A673 (cell line): ENCODE measurements at regions not wholly inside any gene's neighbourhood (a gene's known extent, or its start where the extent isn't known, plus 50 kb on each side); places are given as distances from the start of the nearest gene placed in this dataset.

Experiments used
- BruUV-seq: library from RNA; stranded (reverse); fragments of 400-500 nt; replicated peaks from 2 replicates; lab custom pipeline; 2021; lab: Mats Ljungman, UMichigan
- CTCF ChIA-PET: fragments of 300-600 bp; sonication (Branson Sonifier 250); formaldehyde crosslinking; loops from one replicate; lab custom pipeline; 2022; ENCODE audit warnings: antibody characterized with exemption; lab: Charles Lee
- POLR2A ChIA-PET: fragments of 300-600 bp; sonication (Branson Sonifier 250); formaldehyde crosslinking; loops from one replicate; lab custom pipeline; 2022; ENCODE audit warnings: antibody characterized with exemption; ENCODE audit not compliant: low non-redundant PET; lab: Charles Lee
- DNase-seq: peaks from one replicate; pipeline ENCODE4 v3.0.0-alpha.2; 2015; ENCODE audit warnings: low spot score
- H3K27ac ChIP-seq: fragments of 200-600 bp; sonication (generic); 2 replicates; pipeline ENCODE4 v1.5.1; 2016; ENCODE audit warnings: mixed run types, low read depth, mild to moderate bottlenecking, mixed read lengths, antibody characterized with exemption, low read length; ENCODE audit not compliant: poor library complexity, severe bottlenecking
- H3K27me3 ChIP-seq: fragments of 200-600 bp; sonication (generic); replicated peaks from 2 replicates; pipeline ENCODE4 v1.6.1; 2017; ENCODE audit warnings: mixed run types, low read depth, mild to moderate bottlenecking, mixed read lengths, antibody characterized with exemption, low read length; ENCODE audit not compliant: insufficient read depth, poor library complexity
- H3K36me3 ChIP-seq: fragments of 200-600 bp; sonication (generic); 2 replicates; pipeline ENCODE4 v1.6.1; 2016; ENCODE audit warnings: mixed run types, mild to moderate bottlenecking, mixed read lengths, antibody characterized with exemption, low read length; ENCODE audit not compliant: insufficient read depth, poor library complexity, severe bottlenecking
- H3K4me1 ChIP-seq: fragments of 200-600 bp; sonication (generic); 2 replicates; pipeline ENCODE4 v1.6.1; 2017; ENCODE audit warnings: mixed run types, mild to moderate bottlenecking, mixed read lengths, antibody characterized with exemption, low read length; ENCODE audit not compliant: insufficient read depth, poor library complexity, severe bottlenecking
- H3K4me3 ChIP-seq: fragments of 200-600 bp; sonication (generic); 2 replicates; pipeline ENCODE4 v1.5.1; 2016; ENCODE audit warnings: low read depth, mixed run types, mild to moderate bottlenecking, mixed read lengths, low read length; ENCODE audit not compliant: poor library complexity, severe bottlenecking
- H3K9me3 ChIP-seq: fragments of 200-600 bp; sonication (generic); 2 replicates; pipeline ENCODE4 v1.6.1; 2016; ENCODE audit warnings: mixed run types, low read depth, mild to moderate bottlenecking, mixed read lengths, antibody characterized with exemption, low read length; ENCODE audit not compliant: poor library complexity, severe bottlenecking
- EZH2 ChIP-seq: fragments of 200-600 bp; sonication (generic); IDR thresholded peaks from 2 replicates; pipeline ENCODE4 v1.6.1; 2017; ENCODE audit warnings: borderline replicate concordance, low read depth, mild to moderate bottlenecking, mixed read lengths, antibody characterized with exemption, low read length; ENCODE audit not compliant: poor library complexity, severe bottlenecking
- intact Hi-C: fragments of 100-400 bp; cut with micrococcal nuclease; formaldehyde crosslinking; loops from one replicate; pipeline ENCODE4 v1.10.0; 2022; ENCODE audit not compliant: unreplicated experiment
- TF ChIP-seq, protein P1 (sequence below): fragments of 300-800, 200-600 bp; sonication (generic); conservative IDR thresholded peaks from 2 replicates; pipeline ENCODE4 v1.5.1; 2017; ENCODE audit warnings: low read depth, mild to moderate bottlenecking, antibody characterized with exemption, low read length, moderate library complexity, mixed read lengths

DNA sequence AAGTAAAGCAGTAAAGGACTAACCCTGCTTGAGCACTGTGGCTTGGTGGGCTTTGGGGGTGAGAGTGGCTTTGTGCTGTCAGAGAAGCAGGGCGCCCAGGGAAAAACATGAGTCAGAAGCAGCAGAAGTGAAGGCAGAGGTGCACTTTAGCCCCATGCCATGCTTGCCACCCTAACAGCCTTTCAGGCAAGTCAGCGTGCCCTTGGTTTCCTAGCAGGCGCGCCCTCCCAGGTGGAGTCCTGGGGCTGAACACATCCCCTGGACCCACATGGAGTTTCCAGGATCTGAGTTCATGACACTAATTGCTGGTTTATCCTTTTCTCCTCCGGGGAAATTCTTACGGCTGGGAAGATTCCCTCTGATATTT, 106.6 kb downstream of the TLR5 start:
- BruUV-seq: no TSS peak
- H3K27me3 ChIP-seq: no peaks in the 10 kb centered on the region

DNA sequence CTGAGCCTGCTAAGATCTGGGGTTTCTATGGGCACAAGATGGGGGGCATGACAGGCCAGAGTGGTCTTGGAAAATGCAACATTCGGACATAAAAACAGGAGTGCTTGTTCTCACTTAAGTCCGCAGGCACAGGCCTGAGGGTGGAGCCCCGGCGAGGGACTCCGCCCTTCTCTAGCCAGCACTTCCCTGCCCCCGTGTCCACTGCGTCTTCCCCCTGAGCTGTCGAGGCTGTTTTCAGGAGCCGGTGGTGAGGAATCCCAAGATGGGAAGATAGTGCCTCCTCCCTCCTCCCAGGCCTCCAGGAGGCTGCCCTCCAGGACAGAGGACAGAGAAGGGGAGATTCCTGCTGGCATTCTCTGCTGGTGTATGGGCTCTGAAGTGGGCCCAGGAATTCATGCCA, 105.2 kb downstream of the TLR5 start:
- TF ChIP-seq, protein P1, sequence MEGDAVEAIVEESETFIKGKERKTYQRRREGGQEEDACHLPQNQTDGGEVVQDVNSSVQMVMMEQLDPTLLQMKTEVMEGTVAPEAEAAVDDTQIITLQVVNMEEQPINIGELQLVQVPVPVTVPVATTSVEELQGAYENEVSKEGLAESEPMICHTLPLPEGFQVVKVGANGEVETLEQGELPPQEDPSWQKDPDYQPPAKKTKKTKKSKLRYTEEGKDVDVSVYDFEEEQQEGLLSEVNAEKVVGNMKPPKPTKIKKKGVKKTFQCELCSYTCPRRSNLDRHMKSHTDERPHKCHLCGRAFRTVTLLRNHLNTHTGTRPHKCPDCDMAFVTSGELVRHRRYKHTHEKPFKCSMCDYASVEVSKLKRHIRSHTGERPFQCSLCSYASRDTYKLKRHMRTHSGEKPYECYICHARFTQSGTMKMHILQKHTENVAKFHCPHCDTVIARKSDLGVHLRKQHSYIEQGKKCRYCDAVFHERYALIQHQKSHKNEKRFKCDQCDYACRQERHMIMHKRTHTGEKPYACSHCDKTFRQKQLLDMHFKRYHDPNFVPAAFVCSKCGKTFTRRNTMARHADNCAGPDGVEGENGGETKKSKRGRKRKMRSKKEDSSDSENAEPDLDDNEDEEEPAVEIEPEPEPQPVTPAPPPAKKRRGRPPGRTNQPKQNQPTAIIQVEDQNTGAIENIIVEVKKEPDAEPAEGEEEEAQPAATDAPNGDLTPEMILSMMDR: no peak
- TF ChIP-seq EZH2: no peak
- Histone ChIP-seq H3K27me3 (no peaks in the 10 kb centered on the region), H3K27ac (no peak overlapping the region), H3K9me3 (no peaks in the 10 kb centered on the region), H3K4me3 (no peak overlapping the region), H3K36me3 (no peaks in the 10 kb centered on the region), H3K4me1 (no peaks in the 10 kb centered on the region)
- no TSS peak for BruUV-seq
- POLR2A ChIA-PET: no interaction called here
- intact Hi-C loops: no loop called here
- DNase-seq: no peak
- CTCF ChIA-PET: no interaction called here

More for the DNA sequence above, 106.6 kb downstream of the TLR5 start:
- Histone ChIP-seq H3K27ac (no peak overlapping the region), H3K36me3 (no peaks in the 10 kb centered on the region), H3K4me3 (no peak overlapping the region), H3K9me3 (no peaks in the 10 kb centered on the region), H3K4me1 (no peaks in the 10 kb centered on the region)
- TF ChIP-seq, protein P1: no peak
- no peak for TF ChIP-seq EZH2
- DNase-seq: no peak
- POLR2A ChIA-PET: no interaction called here
- intact Hi-C loops: no loop called here
- CTCF ChIA-PET: no interaction called here

DNA sequence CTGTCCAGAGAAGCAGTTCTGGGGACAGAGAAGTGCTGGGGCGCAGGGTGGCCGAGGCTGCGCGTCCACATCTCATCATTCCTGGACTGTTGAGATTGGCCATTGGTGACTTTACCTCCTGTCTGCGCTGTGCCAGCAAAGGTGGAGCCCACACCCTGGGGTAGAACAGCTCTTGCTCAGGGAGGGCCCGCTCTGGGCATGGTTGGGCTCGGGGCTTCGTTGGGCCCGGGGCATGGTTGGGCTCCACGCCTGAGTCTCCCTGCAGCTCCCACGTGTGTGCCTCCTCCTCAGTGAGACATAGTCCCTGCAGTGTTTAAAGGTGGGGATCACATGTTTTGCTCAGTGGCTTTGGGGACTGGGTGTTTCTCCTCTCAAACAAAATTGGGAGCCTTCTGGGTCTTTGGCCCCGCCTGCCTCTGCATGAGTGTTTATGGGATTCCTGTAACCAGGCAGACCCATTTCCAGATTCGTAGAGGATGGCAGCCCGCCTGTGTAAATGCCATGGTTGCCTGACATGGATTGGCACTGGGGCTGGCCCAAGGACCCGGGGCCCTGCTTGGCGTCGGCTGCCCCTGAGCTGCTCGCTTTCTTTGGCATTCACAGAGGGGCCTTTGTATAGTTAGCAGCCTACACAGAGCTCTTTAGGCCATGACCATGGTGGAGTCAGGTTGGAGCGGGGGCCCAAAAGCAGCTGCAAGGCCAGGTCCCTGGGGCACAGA, 104.6 kb downstream of the TLR5 start:
- ChIA-PET POLR2A (no interaction called here), CTCF (no interaction called here)
- no peaks in the 10 kb centered on the region for H3K27me3 ChIP-seq
- no TSS peak for BruUV-seq
- no peak overlapping the region for H3K4me3 ChIP-seq
- TF ChIP-seq, protein P1: no peak
- TF ChIP-seq EZH2: no peak
- no peaks in the 10 kb centered on the region for H3K4me1 ChIP-seq
- DNase-seq: no peak
- intact Hi-C loops: no loop called here
- H3K9me3 ChIP-seq: no peaks in the 10 kb centered on the region
- H3K36me3 ChIP-seq: no peaks in the 10 kb centered on the region
- H3K27ac ChIP-seq: no peak overlapping the region
